Endothelial cell of umbilical vein (primary cell): ENCODE measurements at regions not wholly inside any gene's neighbourhood (a gene's known extent, or its start where the extent isn't known, plus 50 kb on each side); places are given as distances from the start of the nearest gene placed in this dataset.

Experiments
- CTCF ChIP-seq, 2 donors: IDR thresholded peaks; 1 replicate in 1 of 2; 2 replicates in 1 of 2; pipeline ENCODE4 v1.5.1; 2011; ENCODE audit warnings: low read length in 2 of 2, mild to moderate bottlenecking in 2 of 2, moderate library complexity in 2 of 2, control low read depth in 1 of 2, inconsistent platforms in 1 of 2, low read depth in 1 of 2; ENCODE audit not compliant: insufficient read depth in 1 of 2; ENCODE audit errors: extremely low read depth in 1 of 2
- EZH2 ChIP-seq: IDR thresholded peaks from 2 replicates; pipeline ENCODE4 v1.6.1; 2012; ENCODE audit warnings: borderline replicate concordance, low read depth, mild to moderate bottlenecking, moderate library complexity, low read length, inconsistent platforms; ENCODE audit not compliant: severe bottlenecking
- FOS ChIP-seq: IDR thresholded peaks from 2 replicates; pipeline ENCODE4 v1.6.1; 2011; ENCODE audit warnings: mild to moderate bottlenecking, low read length, moderate library complexity, borderline replicate concordance; ENCODE audit not compliant: insufficient read depth
- GATA2 ChIP-seq: IDR thresholded peaks from 2 replicates; pipeline ENCODE4 v1.7.0; 2011; ENCODE audit warnings: low read depth, mild to moderate bottlenecking, moderate library complexity, mixed read lengths, low read length; ENCODE audit not compliant: insufficient read length, insufficient read depth
- JUN ChIP-seq: IDR thresholded peaks from 2 replicates; pipeline ENCODE4 v1.6.1; 2011; ENCODE audit warnings: borderline replicate concordance, low read depth; ENCODE audit not compliant: insufficient read length, insufficient read depth
- MAX ChIP-seq: IDR thresholded peaks from 2 replicates; pipeline ENCODE4 v1.6.1; 2011; ENCODE audit not compliant: insufficient read depth, insufficient read length
- POLR2A ChIP-seq: IDR thresholded peaks from 2 replicates; pipeline ENCODE4 v1.6.1; 2012; ENCODE audit warnings: low read depth, mild to moderate bottlenecking, control low read depth, low read length
- POLR2AphosphoS5 ChIP-seq: IDR thresholded peaks from 2 replicates; pipeline ENCODE4 v1.6.1; 2012; ENCODE audit warnings: low read depth, mild to moderate bottlenecking, control low read depth, low read length, moderate library complexity; ENCODE audit not compliant: insufficient read depth

GRCh38 chr1:239717097-239717917, 330.9 kb downstream of the CHRM3 start:
- no peak for TF ChIP-seq CTCF (IDR thresholded peaks at IDR 0.05; ENCODE audit: extremely low read depth in 1 of 2, insufficient read depth in 1 of 2, low read depth in 1 of 2, low read length in 2 of 2)
- no peak for TF ChIP-seq POLR2A
- TF ChIP-seq POLR2AphosphoS5, result no peak
- TF ChIP-seq JUN, result no peak
- no peak for TF ChIP-seq EZH2
- no peak for TF ChIP-seq MAX
- no peak for TF ChIP-seq GATA2
- TF ChIP-seq FOS, result no peak
